Erythroblast (primary cell): ENCODE measurements at regions not wholly inside any gene's neighbourhood (a gene's known extent, or its start where the extent isn't known, plus 50 kb on each side); places are given as distances from the start of the nearest gene placed in this dataset.

Experiments used
- GATA1 ChIP-seq: IDR thresholded peaks from 2 replicates; pipeline ENCODE4 v1.6.1; 2011; ENCODE audit warnings: low read depth, mild to moderate bottlenecking, control low read depth, low read length, moderate library complexity
- POLR2A ChIP-seq: IDR thresholded peaks from 2 replicates; pipeline ENCODE4 v1.6.1; 2011; ENCODE audit warnings: mild to moderate bottlenecking, low read length

DNA sequence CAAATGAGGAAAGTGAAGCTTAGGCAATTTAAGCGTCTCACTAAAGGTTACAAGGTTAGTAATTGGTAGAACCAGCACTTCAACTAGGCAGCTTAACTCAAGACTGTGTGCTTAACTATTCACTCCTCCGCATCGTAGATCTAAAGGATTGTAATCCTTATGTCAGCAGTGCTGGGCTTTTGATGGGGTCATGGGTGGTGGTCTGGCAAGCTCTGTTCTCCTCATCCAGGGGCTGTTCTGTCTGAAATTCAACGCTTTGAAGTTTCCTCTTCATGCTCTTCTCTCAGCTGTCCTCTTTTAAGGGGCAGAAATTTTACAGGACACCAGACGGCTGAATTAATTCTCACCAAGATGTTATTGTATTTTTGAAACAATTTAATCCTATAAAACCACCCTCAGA, 165.5 kb upstream of the FAM98A start:
- no peak for TF ChIP-seq POLR2A
- no peak for TF ChIP-seq GATA1
